Lower leg skin (tissue), 4 donors: ENCODE measurements at regions not wholly inside any gene's neighbourhood (a gene's known extent, or its start where the extent isn't known, plus 50 kb on each side); places are given as distances from the start of the nearest gene placed in this dataset.
"Not testable (repeated sequence)": the region's sequence is repeated elsewhere in the genome, so short reads cannot be mapped to it uniquely, and the experiment has no call there.

Experiments used
- DNase-seq, 2 donors: peaks; one replicate each; pipeline ENCODE4 v3.0.0-alpha.2; 2019; ENCODE audit warnings: low spot score in 2 of 2
- H3K4me3 ChIP-seq: fragments of 200-600 bp; sonication (generic); 2 replicates; pipeline ENCODE4 v1.5.1; 2017; ENCODE audit warnings: mild to moderate bottlenecking, low read depth; ENCODE audit not compliant: poor library complexity, severe bottlenecking
- POLR2A ChIP-seq, 2 donors: fragments of 450-650 bp; IDR thresholded peaks; one replicate each; pipeline ENCODE4 v1.6.1; 2016 to 2017; ENCODE audit warnings: antibody characterized with exemption in 2 of 2, mild to moderate bottlenecking in 1 of 2, moderate library complexity in 1 of 2
- WGBS, 2 donors: methylation state at CpG; one replicate each; pipeline ENCODE4 v1.1.5; 2018; 5-methylcytosine and 5-hydroxymethylcytosine counted together
- intact Hi-C: fragments of 100-400 bp; cut with DNase I; formaldehyde crosslinking; loops from one replicate; pipeline ENCODE4 v1.15.0; 2023; ENCODE audit warnings: low total_unique reads
- TF ChIP-seq, protein P1 (sequence below), 3 donors: fragments of 450-650 bp; IDR thresholded peaks; one replicate each; pipeline ENCODE4 v1.5.1; 2016; ENCODE audit warnings: antibody characterized with exemption in 3 of 3, mild to moderate bottlenecking in 3 of 3, moderate library complexity in 2 of 3

DNA sequence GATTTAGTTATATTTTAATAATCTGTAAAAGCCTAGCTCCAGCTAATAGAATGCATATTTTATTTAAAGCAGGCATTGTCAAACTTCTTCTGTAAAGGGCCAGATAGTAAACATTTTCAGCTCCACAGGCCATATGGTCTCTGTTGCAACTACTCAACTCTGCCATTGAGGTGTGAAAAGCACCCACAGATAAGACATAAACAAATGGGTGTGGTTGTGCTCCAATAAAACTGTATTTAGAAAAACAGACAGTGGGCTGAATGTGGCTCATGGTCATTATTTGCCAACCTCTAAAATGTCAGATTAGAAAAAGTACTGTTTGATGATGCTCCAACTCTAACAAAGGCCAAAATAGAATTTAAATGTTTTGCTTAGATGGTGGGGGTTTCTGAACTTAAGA lies 519.9 kb downstream of the RNF144A start:
- H3K4me3 ChIP-seq, result no peak overlapping the region
- no peak for TF ChIP-seq POLR2A (IDR thresholded peaks at IDR 0.05)
- TF ChIP-seq, protein P1, sequence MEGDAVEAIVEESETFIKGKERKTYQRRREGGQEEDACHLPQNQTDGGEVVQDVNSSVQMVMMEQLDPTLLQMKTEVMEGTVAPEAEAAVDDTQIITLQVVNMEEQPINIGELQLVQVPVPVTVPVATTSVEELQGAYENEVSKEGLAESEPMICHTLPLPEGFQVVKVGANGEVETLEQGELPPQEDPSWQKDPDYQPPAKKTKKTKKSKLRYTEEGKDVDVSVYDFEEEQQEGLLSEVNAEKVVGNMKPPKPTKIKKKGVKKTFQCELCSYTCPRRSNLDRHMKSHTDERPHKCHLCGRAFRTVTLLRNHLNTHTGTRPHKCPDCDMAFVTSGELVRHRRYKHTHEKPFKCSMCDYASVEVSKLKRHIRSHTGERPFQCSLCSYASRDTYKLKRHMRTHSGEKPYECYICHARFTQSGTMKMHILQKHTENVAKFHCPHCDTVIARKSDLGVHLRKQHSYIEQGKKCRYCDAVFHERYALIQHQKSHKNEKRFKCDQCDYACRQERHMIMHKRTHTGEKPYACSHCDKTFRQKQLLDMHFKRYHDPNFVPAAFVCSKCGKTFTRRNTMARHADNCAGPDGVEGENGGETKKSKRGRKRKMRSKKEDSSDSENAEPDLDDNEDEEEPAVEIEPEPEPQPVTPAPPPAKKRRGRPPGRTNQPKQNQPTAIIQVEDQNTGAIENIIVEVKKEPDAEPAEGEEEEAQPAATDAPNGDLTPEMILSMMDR (IDR thresholded peaks at IDR 0.05), result no peak
- intact Hi-C loops, result no loop called here
- DNase-seq, result no peak

DNA sequence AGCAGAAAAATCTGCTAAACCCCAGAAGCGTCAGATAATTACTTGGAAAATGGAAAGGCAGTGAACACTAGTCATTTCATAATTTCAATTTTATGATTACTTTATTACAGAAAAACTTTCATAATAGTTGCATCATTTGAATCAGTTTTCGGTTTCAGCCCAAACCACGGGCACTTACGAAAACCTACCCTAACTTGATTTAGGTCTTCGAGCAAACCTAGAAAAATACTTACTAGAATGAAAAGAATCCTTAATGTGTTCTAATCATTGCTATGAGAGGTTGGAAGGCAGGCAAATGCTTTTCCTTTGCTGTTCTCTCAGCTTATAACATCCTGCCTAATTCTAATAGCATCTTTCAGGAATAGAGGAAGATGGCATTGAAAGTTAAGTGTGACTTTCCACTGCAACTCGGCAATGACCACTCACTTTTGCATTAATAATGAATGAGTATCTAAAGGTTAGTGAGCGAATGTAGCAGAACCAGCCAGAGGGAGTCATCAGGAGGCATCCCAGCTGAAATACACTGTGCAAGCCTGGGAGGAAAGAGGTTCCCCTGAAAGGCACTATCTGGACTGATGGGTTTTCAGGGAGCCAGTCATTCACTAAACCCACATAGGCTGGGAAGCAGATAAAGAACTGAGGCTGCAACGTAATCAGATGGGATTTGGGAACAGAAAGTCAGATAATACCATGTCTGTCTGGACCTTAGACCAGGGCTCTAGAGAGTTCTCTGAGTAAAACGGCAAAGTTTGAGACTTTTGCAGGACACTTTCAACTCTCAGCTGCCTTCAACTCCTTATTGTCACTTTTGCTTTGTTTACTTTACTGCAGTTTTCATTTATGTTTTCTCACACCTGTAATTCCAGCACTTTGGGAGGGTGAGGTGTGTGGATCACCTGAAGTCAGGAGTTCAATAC lies 520.8 kb downstream of the RNF144A start:
- DNase-seq, result no peak
- TF ChIP-seq, protein P1 (IDR thresholded peaks at IDR 0.05), result no peak
- TF ChIP-seq POLR2A (IDR thresholded peaks at IDR 0.05), result no peak
- intact Hi-C loops, result no loop called here
- 77 to 81% methylated on average over 9 of the region's 9 CpGs for WGBS, 2 donors
- H3K4me3 ChIP-seq, result no peak overlapping the region

DNA sequence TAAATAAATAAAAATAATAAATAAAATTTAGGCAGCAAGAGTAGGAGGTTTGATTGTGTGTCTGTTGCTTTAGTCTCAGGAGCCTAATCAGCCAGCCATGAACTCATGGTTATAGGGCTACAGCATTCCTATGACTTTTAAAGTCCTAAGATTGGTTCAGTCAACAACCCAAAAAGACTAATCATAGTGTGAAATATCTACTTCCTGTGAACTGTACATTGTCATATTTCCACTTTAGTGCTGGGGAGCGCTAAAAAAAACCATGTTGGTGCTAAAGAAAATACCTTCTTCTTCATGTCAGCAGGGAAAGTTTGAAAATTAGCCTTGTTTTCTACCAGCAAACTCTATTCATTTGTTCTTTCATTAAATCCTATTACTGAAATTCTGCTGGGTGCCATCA lies 521.6 kb downstream of the RNF144A start:
- WGBS, 2 donors, result 88 to 95% methylated on average over 1 of the region's 1 CpG
- no peak overlapping the region for H3K4me3 ChIP-seq
- intact Hi-C loops, result no loop called here
- no peak for DNase-seq
- no peak for TF ChIP-seq POLR2A (IDR thresholded peaks at IDR 0.05)
- TF ChIP-seq, protein P1 (IDR thresholded peaks at IDR 0.05), result no peak

DNA sequence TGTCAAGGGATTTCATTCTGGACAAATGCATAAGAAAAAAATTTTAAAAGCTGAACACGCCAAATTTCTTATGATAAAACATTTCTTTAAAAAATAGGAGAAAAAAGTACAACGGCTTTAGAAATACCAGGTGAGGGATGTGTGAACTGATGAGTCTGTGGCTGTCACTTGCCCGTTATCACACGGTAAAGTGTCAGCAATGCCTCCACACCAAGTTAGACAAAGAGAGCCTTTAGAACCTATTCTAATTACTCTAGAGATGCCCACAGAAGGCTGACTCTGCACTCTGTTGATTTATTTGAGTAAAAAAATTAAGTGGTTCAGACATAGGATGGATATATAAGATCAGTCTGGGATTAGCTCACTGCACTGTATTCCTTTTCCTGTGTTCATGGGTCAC lies 523.8 kb downstream of the RNF144A start:
- 80 to 94% methylated on average over 4 of the region's 4 CpGs for WGBS, 2 donors
- no peak for DNase-seq
- intact Hi-C loops, result no loop called here

DNA sequence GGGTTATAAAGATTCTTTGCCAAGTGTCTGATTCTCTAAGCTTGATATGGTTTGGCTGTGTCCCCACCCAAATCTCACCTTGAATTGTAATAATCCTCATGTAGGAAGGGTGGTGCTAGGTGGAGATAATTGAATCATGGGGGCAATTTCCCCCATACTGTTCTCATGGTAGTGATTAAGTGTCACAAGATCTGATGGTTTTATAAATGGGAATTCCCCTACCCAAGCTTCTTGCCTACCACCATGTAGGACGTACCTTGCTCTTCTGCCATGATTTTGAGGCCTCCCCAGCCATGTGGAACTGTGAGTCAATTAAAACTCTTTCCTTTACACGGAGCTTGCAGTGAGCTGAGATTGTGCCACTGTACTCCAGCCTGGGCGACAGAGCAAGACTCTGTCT lies 524.6 kb downstream of the RNF144A start:
- DNase-seq, intact Hi-C loops, H3K4me3 ChIP-seq: not testable (repeated sequence)
- WGBS, 2 donors, result 85 to 86% methylated on average over 3 of the region's 3 CpGs

More for the DNA sequence above, 523.8 kb downstream of the RNF144A start:
- TF ChIP-seq POLR2A (IDR thresholded peaks at IDR 0.05), result no peak
- TF ChIP-seq, protein P1 (IDR thresholded peaks at IDR 0.05), result no peak
- H3K4me3 ChIP-seq, result no peak overlapping the region

DNA sequence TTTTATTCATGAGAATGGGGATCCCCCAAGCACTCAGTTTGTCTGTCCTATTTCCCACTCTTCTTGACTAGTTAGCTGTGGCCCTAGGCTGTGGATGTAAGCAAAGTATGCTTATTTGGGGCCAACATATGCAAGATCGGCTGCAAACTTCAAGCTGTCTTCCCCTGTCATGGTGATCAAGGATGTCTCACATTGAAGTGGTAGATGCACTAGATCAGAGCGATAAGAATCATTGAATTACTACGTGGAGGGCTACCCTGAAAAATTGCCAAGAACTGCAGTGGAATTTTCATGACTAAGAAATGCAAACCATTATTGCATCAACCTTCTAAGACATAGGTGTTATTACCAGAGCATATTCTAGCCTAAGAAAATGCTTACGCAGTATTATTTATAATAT lies 527.4 kb downstream of the RNF144A start:
- no peak for TF ChIP-seq POLR2A (IDR thresholded peaks at IDR 0.05)
- TF ChIP-seq, protein P1 (IDR thresholded peaks at IDR 0.05), result no peak
- WGBS, 2 donors, result 63 to 69% methylated on average over 4 of the region's 4 CpGs
- DNase-seq, result no peak
- H3K4me3 ChIP-seq, result no peak overlapping the region
- intact Hi-C loops, result no loop called here
